NCI-H2107 treated with DMSO at 0.1 percent for 48 hours (cell line): ENCODE measurements at regions not wholly inside any gene's neighbourhood (a gene's known extent, or its start where the extent isn't known, plus 50 kb on each side); places are given as distances from the start of the nearest gene placed in this dataset.
"Not testable (repeated sequence)": the region's sequence is repeated elsewhere in the genome, so short reads cannot be mapped to it uniquely, and the experiment has no call there.

ENCODE experiments used
- DNase-seq: peaks from one replicate; lab custom pipeline; 2025; ENCODE audit not compliant: unreplicated experiment; lab: John Stamatoyannopoulos, UW

- peak; percentile 61 for DNase-seq
Measured at GRCh38 chr13:86051134-86052103, 252.2 kb upstream of the SLITRK6 start.

GRCh38 chr13:86038490-86038889 is 239.3 kb upstream of the SLITRK6 start:
- no peak for DNase-seq

GRCh38 chr13:86020351-86021002 is 221.3 kb upstream of the SLITRK6 start:
- DNase-seq, result no peak

GRCh38 chr13:86006317-86006716 is 207.1 kb upstream of the SLITRK6 start:
- no peak for DNase-seq

- DNase-seq, result no peak
Measured at GRCh38 chr13:86003029-86003428, 203.8 kb upstream of the SLITRK6 start.

GRCh38 chr13:86000546-86000945 is 201.3 kb upstream of the SLITRK6 start:
- no peak for DNase-seq

GRCh38 chr13:85997587-85997986 is 198.4 kb upstream of the SLITRK6 start:
- DNase-seq, result no peak

GRCh38 chr13:85995788-85996418 is 196.7 kb upstream of the SLITRK6 start:
- DNase-seq, result no peak

- DNase-seq, result no peak
Measured at GRCh38 chr13:85993567-85993966, 194.3 kb upstream of the SLITRK6 start.

GRCh38 chr13:85990397-85990796 is 191.2 kb upstream of the SLITRK6 start:
- no peak for DNase-seq

- DNase-seq, result peak; percentile 5
Measured at GRCh38 chr13:85985797-85986196, 186.6 kb upstream of the SLITRK6 start.

GRCh38 chr13:85982102-85982501 is 182.9 kb upstream of the SLITRK6 start:
- DNase-seq, result no peak

GRCh38 chr13:85980447-85980846 is 181.2 kb upstream of the SLITRK6 start:
- not testable (repeated sequence) for DNase-seq

GRCh38 chr13:85976242-85976641 is 177.0 kb upstream of the SLITRK6 start:
- no peak for DNase-seq

- no peak for DNase-seq
Measured at GRCh38 chr13:85974608-85975366, 175.6 kb upstream of the SLITRK6 start.

GRCh38 chr13:85970727-85971126 is 171.5 kb upstream of the SLITRK6 start:
- DNase-seq, result no peak

GRCh38 chr13:85969331-85969730 is 170.1 kb upstream of the SLITRK6 start:
- DNase-seq, result no peak

GRCh38 chr13:85935868-85936467 is 136.7 kb upstream of the SLITRK6 start:
- no peak for DNase-seq

GRCh38 chr13:85930108-85930507 is 130.9 kb upstream of the SLITRK6 start:
- no peak for DNase-seq

GRCh38 chr13:85910962-85911361 is 111.7 kb upstream of the SLITRK6 start:
- DNase-seq, result no peak

GRCh38 chr13:85900521-85900920 is 101.3 kb upstream of the SLITRK6 start:
- DNase-seq, result no peak
